Suppressor macrophage treated with lipopolysaccharide for 4 hours (primary cell): ENCODE measurements at regions not wholly inside any gene's neighbourhood (a gene's known extent, or its start where the extent isn't known, plus 50 kb on each side); places are given as distances from the start of the nearest gene placed in this dataset.

Experiments used
- DNase-seq: peaks from one replicate; pipeline ENCODE4 v3.0.0-alpha.2; 2020

- DNase-seq, result no peak
Measured at GRCh38 chr4:34010751-34011519, 2233.4 kb downstream of the ARAP2 start.

GRCh38 chr4:34035225-34035624, 2209.1 kb downstream of the ARAP2 start:
- DNase-seq, result no peak

- no peak for DNase-seq
Measured at GRCh38 chr4:34037280-34037679, 2207.0 kb downstream of the ARAP2 start.

- DNase-seq, result no peak
Measured at GRCh38 chr4:34039766-34040165, 2204.5 kb downstream of the ARAP2 start.

- DNase-seq, result no peak
Measured at GRCh38 chr4:34043131-34043530, 2201.2 kb downstream of the ARAP2 start.

GRCh38 chr4:34046580-34046979, 2197.7 kb downstream of the ARAP2 start:
- no peak for DNase-seq

- DNase-seq, result no peak
Measured at GRCh38 chr4:34047363-34047762, 2197.0 kb downstream of the ARAP2 start.

- no peak for DNase-seq
Measured at GRCh38 chr4:34066126-34066525, 2178.2 kb downstream of the ARAP2 start.

- no peak for DNase-seq
Measured at GRCh38 chr4:34091451-34091850, 2152.9 kb downstream of the ARAP2 start.

- DNase-seq, result no peak
Measured at GRCh38 chr4:34094114-34094513, 2150.2 kb downstream of the ARAP2 start.

- DNase-seq, result no peak
Measured at GRCh38 chr4:34105311-34105710, 2139.0 kb downstream of the ARAP2 start.

GRCh38 chr4:34108391-34108790, 2135.9 kb downstream of the ARAP2 start:
- no peak for DNase-seq

- DNase-seq, result no peak
Measured at GRCh38 chr4:34112573-34112972, 2131.7 kb downstream of the ARAP2 start.

- no peak for DNase-seq
Measured at GRCh38 chr4:34138385-34138784, 2105.9 kb downstream of the ARAP2 start.

GRCh38 chr4:34139346-34139745, 2105.0 kb downstream of the ARAP2 start:
- DNase-seq, result no peak

- DNase-seq, result no peak
Measured at GRCh38 chr4:34148322-34148908, 2095.9 kb downstream of the ARAP2 start.

GRCh38 chr4:34157547-34157946, 2086.8 kb downstream of the ARAP2 start:
- DNase-seq, result no peak

GRCh38 chr4:34158878-34159277, 2085.4 kb downstream of the ARAP2 start:
- no peak for DNase-seq

- no peak for DNase-seq
Measured at GRCh38 chr4:34170946-34171345, 2073.4 kb downstream of the ARAP2 start.

GRCh38 chr4:34176609-34177008, 2067.7 kb downstream of the ARAP2 start:
- no peak for DNase-seq

GRCh38 chr4:34178476-34178875, 2065.8 kb downstream of the ARAP2 start:
- no peak for DNase-seq

GRCh38 chr4:34181311-34181841, 2062.9 kb downstream of the ARAP2 start:
- no peak for DNase-seq

GRCh38 chr4:34181891-34182290, 2062.4 kb downstream of the ARAP2 start:
- DNase-seq, result no peak

- no peak for DNase-seq
Measured at GRCh38 chr4:34182306-34182705, 2062.0 kb downstream of the ARAP2 start.

- DNase-seq, result no peak
Measured at GRCh38 chr4:34183926-34184325, 2060.4 kb downstream of the ARAP2 start.
